NCI-H146 treated with DMSO at 0.1 percent for 48 hours (cell line): ENCODE measurements at regions not wholly inside any gene's neighbourhood (a gene's known extent, or its start where the extent isn't known, plus 50 kb on each side); places are given as distances from the start of the nearest gene placed in this dataset.

ENCODE experiments used
- DNase-seq: peaks from one replicate; lab custom pipeline; 2025; ENCODE audit not compliant: unreplicated experiment; lab: John Stamatoyannopoulos, UW

DNA sequence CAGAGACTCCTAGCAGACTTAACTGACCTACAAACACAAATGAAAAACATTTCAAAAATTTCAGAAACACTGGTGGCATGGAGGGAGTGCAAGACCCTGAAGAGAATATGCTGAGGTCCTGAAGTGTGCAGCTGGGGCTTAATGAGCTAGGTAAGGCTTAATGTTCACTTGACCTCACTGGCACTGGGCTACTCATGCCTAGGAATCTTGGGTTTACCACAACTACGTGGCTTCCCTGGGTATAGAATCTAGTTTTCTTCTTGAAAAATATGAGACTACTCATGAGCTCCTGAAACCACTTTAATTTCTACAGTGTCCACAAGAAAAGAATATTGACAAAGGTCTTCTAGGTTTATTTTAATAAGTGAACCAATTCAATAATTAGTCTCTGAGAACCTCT is 139.8 kb downstream of the HNMT start:
- no peak for DNase-seq

DNA sequence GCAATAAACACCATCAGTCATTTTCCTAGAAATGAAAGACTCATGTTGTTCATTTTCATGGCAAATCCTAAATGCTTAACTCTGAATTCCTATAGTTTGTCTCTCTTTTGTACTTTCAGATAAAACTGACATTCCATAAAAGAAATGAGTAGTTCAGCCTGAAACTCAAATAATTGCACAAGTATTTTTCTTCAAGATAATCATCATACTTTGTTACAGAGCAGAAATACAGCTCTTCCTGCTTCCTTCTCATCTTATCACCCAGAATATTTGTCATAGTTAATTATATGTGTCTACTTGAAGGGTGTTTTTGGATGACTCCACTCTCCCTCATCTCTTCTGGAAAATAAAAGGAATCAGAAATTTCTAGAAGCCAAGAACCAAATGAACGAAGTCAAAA is 141.1 kb downstream of the HNMT start:
- DNase-seq: no peak

DNA sequence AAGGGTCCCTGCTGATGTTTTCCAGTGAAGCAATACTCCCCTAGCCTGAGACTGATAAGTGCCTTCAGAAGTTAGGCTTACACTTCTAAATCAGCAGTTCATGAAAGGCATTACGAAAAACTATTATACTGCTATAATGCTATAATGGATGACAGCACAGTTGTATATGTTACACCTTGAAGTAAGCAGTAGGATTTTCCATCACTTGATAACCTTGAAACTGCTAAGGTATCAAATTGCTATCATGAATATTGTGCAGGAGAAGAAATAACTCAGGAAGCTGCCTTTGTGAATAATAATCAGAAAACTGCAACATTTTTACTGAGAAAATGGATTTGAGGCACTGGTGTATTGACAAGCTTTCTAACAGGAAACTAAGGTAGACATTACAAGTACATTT is 142.3 kb downstream of the HNMT start:
- DNase-seq: no peak

DNA sequence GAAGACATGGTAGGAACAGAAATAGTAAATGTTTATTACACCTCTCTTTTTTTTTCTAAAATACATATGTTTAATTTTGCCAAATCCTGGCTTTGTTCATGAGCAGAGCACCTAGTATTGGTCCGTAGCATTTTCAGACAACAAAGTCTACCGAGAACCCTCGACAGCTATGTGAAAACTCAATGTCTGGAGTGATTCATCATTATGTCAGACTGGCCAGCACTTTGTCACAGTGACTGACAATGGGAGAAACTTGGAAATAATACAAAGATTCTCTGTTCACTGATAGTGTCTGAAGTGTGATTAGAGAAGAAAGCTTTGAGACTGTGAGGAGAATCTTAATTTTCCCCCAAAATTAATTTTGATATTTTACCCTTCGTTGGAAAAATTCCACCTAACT is 143.0 kb downstream of the HNMT start:
- DNase-seq: no peak

DNA sequence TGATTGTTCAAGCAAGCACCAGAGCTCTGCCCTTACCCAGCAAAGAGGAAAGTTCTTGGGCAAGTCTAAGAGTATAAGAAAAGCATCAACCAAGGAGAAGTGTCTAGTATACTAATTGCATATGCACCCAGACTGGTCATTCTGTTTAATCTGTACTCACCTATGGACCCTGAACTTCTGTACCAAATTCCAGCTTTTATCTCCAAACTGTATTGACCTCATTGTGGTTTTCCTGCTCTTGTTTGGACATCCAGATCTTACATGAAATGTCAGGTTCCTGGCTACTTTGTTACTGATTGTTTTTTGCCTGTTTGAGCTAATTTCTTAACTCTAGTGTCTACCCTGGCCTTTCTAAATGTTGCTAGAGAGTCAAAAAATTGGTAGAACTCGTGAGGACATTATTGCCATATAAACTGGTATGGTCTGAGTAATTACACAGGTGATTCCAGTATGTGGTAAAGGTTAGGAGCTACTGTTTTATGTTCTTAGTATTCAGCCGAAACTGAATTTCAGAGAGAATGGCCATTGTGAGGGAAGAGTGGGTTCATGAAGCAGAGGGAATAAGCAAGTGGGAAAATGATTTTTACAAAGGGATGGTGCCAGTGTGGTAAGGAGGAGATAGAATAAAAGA is 146.3 kb downstream of the HNMT start:
- DNase-seq: no peak

DNA sequence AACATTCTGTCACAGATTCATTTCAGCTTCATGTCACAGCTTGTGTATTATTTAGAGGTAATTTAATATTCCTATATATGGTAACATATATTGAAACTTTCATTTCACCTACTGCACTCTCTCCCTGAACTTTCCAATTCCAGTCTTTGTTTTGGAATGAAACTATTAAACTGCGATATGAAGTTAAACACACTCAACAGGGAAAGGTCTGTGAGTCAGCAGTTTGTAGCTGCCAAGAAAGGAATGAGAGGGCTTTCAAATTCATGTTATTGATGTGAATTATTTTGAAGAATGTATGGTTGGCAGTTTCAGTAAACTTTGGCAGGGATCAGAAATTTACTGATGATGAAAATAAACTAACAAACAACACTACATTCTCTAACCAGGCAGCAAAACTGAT is 148.3 kb downstream of the HNMT start:
- no peak for DNase-seq

DNA sequence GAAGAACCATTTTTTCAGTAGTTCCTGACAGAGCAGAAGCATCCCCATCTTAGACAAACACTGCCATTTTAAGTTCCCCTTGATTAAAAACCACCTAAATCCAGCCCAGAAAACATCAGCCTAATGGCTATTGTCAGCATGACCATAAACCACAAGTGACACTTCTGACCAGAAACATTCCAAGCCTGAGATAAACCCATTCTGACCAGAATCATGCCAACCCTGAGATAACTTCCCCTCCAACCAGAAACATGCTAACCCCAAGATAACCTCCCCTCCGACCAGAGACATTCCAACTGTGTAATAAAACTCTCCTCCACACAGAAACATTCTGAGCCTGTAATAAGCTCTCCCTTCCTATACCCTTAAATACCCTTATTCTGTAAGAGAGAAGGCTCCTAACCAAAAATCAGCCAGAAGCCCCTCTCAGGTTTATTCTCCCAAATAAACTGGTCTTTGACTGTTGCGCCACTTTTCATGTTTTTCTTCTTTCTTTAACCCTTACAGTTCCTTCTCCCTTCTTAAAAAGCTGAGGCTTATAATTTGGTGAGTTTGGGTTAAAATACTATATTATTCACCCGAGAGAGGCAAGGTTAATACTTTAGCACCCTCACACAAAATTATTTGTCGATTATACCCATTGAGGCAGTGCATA is 149.7 kb downstream of the HNMT start:
- no peak for DNase-seq

DNA sequence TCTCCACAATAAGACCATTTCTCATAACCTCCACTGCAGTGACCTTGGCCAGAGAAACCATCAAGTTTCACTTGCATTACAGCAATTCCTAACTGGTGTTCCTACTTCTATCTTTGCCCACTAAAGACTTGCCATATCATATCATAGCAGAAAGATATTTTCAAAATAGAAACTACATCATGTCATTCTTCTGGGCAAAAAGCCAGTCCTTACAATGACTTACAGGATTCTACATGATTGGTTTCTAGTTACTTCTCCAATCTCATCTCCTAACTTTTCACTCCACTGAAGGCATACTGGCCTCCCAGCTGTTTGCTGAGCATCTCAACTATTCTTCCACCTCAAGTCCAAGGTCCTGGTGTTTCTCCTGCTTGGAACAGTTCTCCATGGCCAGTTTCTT is 151.4 kb downstream of the HNMT start:
- DNase-seq: no peak

DNA sequence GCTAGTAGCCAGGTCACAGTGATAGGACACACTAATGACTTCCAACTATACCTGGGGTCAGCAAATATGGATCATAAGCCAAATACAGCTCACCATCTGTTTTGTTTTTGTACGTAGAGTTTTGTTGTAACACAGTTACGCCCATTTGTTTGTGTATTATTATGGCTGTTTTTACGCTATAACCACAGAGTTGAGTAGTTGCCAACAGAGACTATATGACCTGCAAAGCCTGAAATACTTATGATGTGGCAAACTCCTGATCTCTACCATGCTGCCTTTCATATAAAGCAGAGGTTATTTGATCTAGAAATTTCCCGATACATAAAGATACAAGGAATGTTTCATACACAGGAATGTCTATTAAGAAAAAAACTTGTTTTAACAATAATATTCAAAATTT is 152.2 kb downstream of the HNMT start:
- no peak for DNase-seq

DNA sequence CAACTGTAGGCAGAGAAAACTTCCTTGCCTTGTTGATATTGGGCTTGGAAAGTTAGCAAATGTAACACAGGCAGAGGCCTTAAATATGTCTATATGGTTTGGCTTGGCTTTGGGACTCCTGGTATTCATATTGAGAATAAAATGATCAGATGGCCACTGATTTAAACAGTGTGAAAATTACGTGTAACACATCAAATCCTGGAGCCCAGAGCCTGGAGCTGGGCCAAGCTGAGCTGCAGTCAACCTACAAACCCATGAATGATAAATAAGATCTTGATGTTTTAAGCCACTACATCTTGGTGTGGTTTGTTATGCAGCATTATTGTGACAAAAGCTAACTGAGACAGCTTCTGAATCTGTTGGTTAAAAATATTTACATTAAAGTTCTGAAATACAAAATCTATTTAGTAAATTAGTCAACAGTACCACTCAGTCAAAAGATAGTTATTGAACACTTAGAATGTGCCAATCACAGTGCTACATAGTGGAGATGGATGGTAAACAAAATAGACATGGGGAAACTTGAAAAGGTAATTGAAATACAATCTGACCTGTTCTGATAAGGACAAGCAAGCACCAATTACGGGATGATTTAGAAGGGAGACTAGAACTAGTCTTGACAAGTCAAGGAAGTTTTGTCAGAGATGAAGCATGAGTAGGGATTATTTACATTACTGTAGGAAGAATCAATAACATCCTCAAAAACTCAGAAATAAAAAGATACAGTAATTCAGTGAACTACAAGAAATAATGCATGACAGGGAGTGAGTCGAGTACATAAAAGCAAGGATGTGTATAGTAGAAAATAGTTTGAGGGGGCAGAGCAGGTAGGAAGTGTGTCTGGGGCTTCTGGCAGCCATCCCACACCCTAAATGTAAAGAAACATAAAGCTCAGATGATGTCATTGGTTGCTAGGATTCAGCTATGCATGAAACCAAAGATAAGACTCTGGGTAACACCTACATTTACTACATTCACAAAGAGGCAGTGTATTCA is 157.7 kb downstream of the HNMT start:
- DNase-seq: peak; percentile 89

DNA sequence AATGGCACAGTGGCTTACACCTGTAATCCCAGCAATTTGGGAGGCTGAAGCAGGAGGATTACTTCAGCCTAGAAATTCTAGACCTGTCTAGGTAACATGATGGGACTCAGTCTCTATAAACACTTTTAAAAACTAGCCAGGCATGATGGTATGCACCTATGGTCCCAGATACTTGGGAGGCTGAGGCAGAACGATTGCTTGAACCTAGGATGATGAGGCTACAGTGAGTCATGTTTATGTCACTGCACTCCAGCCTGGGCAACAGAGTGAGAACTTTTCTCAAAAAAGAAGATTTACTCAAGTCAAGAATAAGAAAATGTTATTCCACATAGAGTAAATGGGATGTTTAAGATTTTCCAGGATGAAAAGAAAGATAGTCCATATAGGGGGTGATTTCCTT is 158.6 kb downstream of the HNMT start:
- DNase-seq: no peak

DNA sequence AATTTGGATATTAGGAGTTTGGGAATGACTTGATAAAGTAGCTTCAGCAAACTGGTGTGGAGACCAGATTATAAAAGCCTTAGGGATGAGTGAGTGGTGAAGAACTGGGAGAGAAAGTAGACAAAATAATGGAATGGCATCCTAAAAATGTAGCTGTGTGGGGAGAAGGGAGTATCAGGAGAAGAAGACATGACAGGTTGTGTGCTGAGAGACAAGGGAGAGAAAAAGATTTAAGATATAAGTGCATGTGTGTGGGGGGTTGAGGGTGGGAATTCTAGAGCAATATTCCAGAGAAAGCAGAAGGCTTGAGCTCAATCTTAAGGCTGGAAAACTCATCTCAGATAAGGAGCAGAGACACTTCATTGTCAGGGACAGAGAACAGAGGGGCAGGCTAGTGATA is 159.5 kb downstream of the HNMT start:
- no peak for DNase-seq

DNA sequence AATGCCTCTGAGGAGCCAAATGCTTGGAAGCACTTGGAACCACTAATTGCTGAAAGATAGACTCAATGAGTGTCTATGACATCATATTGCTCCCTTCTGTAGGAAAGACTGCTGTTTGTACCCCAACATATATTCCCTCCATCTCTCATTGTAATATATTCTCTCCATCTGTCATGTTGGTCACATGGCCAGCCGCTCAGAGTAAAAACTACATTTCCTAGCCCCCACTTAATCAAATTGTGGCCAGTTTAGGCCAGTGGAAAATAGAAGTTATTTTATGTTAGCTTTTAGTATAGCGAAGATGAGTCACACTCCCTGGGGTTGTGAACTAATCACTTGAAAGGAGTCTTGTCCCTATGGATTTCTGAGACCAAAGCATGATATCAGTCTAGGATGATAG is 160.2 kb downstream of the HNMT start:
- DNase-seq: no peak

DNA sequence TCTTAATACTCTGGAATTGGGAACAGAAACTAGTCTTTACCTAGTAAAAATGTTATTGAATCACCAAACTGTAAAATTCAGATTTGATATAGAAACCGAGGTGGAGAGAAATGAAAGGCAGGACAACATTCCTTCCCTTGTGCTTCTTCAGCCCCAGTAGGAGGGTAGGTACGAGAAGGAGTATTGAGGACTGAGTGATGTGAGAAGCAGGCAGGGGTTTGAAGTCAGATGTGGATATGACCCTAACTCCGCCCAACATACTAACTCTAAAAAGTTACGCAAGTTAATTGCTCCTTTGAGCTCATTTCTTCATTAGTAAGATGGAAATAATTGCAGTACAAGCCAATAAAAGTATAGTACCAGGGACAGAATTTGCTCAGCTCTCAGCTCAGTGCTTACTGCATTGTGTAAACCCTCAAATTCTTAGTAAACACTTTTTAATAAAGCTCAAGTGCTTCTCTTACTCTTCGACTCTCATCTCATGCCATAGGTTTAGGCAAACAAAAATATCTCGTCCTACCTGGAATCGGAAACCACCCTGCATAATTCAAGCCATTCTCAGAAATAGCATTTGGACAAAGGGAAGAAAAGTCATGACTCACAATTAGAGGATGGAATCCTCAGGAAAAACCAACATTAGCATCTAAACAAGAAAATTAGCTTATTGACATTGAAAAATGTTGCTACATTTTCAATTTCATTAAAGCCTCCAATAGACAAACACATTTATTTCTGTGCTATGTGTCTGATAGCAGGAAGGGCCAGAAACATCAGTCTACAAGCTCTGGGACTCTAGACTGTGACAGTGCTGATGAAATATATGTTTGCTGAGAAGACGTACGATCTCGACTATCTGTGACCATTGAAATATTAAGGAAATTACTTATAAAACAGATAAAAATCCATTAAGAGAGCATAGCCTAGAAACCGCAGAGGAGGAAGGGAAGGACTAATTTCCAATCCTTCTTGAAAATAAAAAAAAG is 161.3 kb downstream of the HNMT start:
- DNase-seq: no peak

DNA sequence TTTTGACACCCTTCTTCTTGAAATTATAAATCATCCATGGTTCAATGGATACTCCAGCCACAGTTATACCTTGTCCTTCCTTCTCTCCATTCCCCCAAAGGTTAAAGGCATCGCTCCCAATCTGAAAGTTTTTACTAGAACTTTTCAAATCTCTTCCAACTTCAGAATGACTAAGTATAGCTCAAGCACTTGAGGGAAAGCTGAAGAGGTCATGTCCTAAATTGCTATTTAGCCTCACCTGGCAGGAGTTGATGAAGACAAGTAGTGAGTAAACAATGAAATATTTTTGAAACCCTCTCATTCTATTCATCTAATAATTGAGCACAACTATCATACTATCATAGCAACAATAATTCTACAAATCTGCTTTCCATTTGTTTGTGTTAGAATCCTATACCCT is 167.8 kb downstream of the HNMT start:
- DNase-seq: no peak

DNA sequence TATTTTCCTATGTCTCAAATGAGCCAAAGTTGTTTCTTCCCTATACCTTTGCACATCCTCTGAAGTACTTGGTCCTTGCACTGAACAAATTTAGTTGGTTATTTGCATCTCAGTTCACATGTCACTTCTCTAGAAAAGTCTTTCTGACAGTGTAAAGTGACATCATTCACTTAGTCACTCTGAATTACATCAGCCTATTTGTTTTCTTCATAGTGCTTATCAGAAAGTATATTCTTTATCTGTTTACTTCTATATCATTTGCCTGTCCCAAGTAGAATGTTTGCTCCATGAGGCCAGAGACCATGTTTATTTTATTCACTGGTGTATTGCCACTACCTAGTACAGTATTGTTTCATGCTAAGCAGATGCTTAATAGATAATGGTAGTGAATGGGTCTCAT is 173.7 kb downstream of the HNMT start:
- no peak for DNase-seq

DNA sequence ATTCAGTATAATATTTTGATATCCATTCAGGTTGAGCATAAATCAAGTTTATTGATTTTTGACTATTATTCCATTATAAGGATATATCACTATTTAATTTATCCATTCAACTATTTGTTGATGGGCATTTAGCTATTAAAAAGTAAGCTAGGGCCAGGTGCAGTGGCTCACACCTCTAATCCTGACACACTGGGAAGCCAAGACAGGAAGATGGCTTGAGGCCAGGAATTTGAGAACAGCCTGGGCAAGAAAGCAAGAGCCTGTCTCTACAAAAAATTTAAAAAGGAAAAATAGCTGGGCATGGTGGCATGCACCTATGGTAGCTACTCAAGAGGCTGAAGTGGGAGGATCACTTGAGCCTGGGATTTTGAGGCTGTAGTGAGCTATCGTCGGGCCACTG is 183.5 kb downstream of the HNMT start:
- DNase-seq: no peak

DNA sequence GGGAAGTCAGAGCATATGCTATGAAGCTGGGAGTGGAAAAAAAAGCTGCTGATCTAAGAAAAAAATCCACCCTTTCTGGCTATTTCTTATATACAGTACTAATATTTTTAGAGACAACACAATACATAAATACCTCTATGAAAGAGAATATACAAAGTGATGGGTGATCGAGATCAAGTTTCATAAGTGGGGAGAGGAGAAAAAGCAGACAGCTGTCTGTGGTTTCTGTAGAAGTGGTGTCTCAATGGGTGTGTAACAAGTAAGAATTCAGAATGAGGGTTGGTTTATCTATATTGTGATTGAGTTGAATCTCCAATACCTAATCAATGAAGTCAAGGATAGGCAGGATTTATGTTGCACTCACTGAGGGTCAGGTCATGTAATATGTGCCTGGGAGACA is 191.0 kb downstream of the HNMT start:
- no peak for DNase-seq

DNA sequence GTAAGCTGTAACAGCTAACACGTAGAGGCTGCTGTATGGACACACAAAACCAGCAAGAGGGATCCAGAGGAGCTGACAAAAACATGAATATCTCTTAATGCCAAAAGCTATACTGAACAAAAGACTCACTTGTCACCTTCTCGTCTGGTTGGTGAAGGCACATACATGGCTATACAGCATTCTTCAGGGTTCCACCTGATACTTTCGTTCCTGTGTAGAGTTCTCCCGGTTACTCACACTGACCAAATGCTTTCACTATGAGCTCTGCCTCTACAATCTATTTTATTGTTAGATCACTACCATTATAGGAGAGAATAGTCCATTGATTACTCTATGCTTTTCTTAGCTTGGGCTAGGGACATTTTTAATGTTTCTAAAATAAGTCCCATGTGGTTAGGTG is 193.1 kb downstream of the HNMT start:
- no peak for DNase-seq

DNA sequence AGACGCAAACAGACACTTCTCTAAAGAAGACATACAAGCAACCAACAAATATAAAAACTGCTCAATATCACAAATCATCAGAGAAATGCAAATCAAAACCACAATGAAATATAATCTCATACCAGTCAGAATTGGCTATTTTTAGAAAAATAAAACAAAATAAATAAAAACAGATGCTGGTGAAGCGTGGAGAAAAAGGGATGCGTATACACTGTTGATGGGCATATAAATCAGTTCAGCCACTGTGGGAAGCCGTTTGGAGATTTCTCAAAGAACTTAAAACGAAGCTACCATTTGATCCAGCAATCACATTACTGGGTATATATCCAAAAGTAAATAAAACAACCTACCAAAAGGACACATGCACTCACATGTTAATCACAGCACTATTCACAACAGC is 206.2 kb downstream of the HNMT start:
- no peak for DNase-seq

DNA sequence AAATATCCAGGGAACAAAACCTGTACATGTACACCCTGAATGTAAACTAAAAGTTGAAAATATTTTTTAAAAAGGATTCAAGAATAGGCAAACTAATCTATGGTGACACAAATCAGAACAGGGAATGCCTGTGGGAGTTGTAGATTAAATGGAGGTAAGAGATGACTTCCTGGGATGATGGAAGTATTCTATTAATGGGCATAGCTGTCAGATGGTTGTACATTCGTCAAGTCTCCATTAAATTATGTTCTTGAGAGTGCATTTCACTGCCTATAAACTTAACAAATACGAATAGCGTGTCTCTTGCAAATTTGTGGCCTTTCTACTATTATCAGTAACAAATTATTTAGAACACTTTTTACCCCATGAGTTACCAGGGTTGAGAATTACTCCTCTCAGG is 207.0 kb downstream of the HNMT start:
- no peak for DNase-seq
